GM10266 (cell line): ENCODE measurements at regions not wholly inside any gene's neighbourhood (a gene's known extent, or its start where the extent isn't known, plus 50 kb on each side); places are given as distances from the start of the nearest gene placed in this dataset.

Source experiments
- DNase-seq: peaks from one replicate; pipeline ENCODE4 v3.0.0; 2012; ENCODE audit errors: extremely low spot score
- CTCF ChIP-seq: IDR thresholded peaks from 2 replicates; pipeline ENCODE4 v1.5.1; 2012; ENCODE audit warnings: mild to moderate bottlenecking, low read depth; ENCODE audit not compliant: control insufficient read depth, insufficient read depth; ENCODE audit errors: missing control alignments

- TF ChIP-seq CTCF, result no peak
- no peak for DNase-seq
Observed at GRCh38 chr21:28750565-28750964, 242.1 kb downstream of the LTN1 start.

GRCh38 chr21:28749536-28749935 lies 243.1 kb downstream of the LTN1 start:
- no peak for DNase-seq
- no peak for TF ChIP-seq CTCF

- TF ChIP-seq CTCF, result no peak
Observed at GRCh38 chr21:28747464-28747863, 245.2 kb downstream of the LTN1 start.

GRCh38 chr21:28746166-28746565 lies 246.5 kb downstream of the LTN1 start:
- DNase-seq, result no peak
- TF ChIP-seq CTCF, result no peak

More at GRCh38 chr21:28747464-28747863, 245.2 kb downstream of the LTN1 start:
- no peak for DNase-seq

GRCh38 chr21:28745131-28746016 lies 247.3 kb downstream of the LTN1 start:
- peak; percentile 47 for DNase-seq
- TF ChIP-seq CTCF, result peak; percentile 87

- no peak for TF ChIP-seq CTCF
- no peak for DNase-seq
Observed at GRCh38 chr21:28743723-28744122, 249.0 kb downstream of the LTN1 start.

GRCh38 chr21:28742527-28742926 lies 250.2 kb downstream of the LTN1 start:
- TF ChIP-seq CTCF, result no peak
- no peak for DNase-seq
